Endothelial cell of umbilical vein (primary cell): ENCODE measurements at regions not wholly inside any gene's neighbourhood (a gene's known extent, or its start where the extent isn't known, plus 50 kb on each side); places are given as distances from the start of the nearest gene placed in this dataset.

ENCODE experiments used
- BruUV-seq: library from RNA; stranded (reverse); fragments of 400-500 nt; replicated peaks from 2 replicates; lab custom pipeline; 2021; lab: Mats Ljungman, UMichigan
- CTCF ChIA-PET: fragments of 300-600, 350-600 bp; sonication (Branson Sonifier 250); formaldehyde crosslinking; loops from one replicate; lab custom pipeline; 2021; ENCODE audit warnings: antibody characterized with exemption, inconsistent platforms; lab: Charles Lee
- POLR2A ChIA-PET: fragments of 300-600, 350-600 bp; sonication (Branson Sonifier 250); formaldehyde crosslinking; loops from one replicate; lab custom pipeline; 2021; ENCODE audit warnings: antibody characterized with exemption, inconsistent platforms; lab: Charles Lee
- DNase-seq: peaks from one replicate; pipeline ENCODE4 v3.0.0-alpha.2; 2011; ENCODE audit warnings: low read depth, low spot score
- FAIRE-seq: peaks from 2 replicates; lab custom pipeline; 2011; peaks lifted over from hg19 to GRCh38; lab: Jason Lieb, UNC
- H2AFZ ChIP-seq: 2 replicates; pipeline ENCODE4 v1.6.0; 2012; ENCODE audit warnings: low read depth, low read length, control low read depth, inconsistent platforms
- H3K27ac ChIP-seq: 2 replicates; pipeline ENCODE4 v1.5.1; 2011; ENCODE audit warnings: low read depth, mild to moderate bottlenecking, control low read depth, low read length, moderate library complexity; ENCODE audit not compliant: insufficient read depth
- H3K27me3 ChIP-seq, 2 experiments: 2 replicates each; pipeline versions ENCODE4 v1.6.0 to v1.6.1; 2011; ENCODE audit warnings: low read length in 2 of 2, mixed read lengths in 1 of 2; ENCODE audit not compliant: control insufficient read depth in 2 of 2, insufficient read depth in 2 of 2
- H3K36me3 ChIP-seq, 2 experiments: 2 replicates in 1 of 2; 3 replicates in 1 of 2; pipeline ENCODE4 v1.5.1; 2011; ENCODE audit warnings: low read length in 2 of 2, mild to moderate bottlenecking in 1 of 2, moderate library complexity in 1 of 2; ENCODE audit not compliant: control insufficient read depth in 2 of 2, insufficient read depth in 2 of 2; ENCODE audit errors: extremely low read depth in 1 of 2
- H3K4me1 ChIP-seq: 3 replicates; pipeline ENCODE4 v1.5.1; 2011; ENCODE audit warnings: mild to moderate bottlenecking, low read length; ENCODE audit not compliant: control insufficient read depth, insufficient read depth; ENCODE audit errors: extremely low read depth
- H3K4me2 ChIP-seq: 2 replicates; pipeline ENCODE4 v1.6.1; 2011; ENCODE audit warnings: low read length, control low read depth, mixed read lengths; ENCODE audit not compliant: insufficient read depth
- H3K4me3 ChIP-seq, 3 experiments: fragments of 200-600 bp in 1 of 3; sonication (generic), shearing (Covaris generic) in 1 of 3; replicated peaks in 1 of 3; 2 replicates each; pipeline ENCODE4 v1.5.1; 2011 to 2016; ENCODE audit warnings: control low read depth in 3 of 3, low read length in 3 of 3, mild to moderate bottlenecking in 2 of 3, inconsistent platforms in 1 of 3, low read depth in 1 of 3, moderate library complexity in 1 of 3; ENCODE audit not compliant: insufficient read depth in 1 of 3
- H3K79me2 ChIP-seq: 2 replicates; pipeline ENCODE4 v1.6.0; 2012; ENCODE audit warnings: low read length, inconsistent platforms; ENCODE audit not compliant: control insufficient read depth, insufficient read depth
- H3K9ac ChIP-seq: replicated peaks from 2 replicates; pipeline ENCODE3; 2011; ENCODE audit warnings: low read length, control low read depth; ENCODE audit not compliant: insufficient read depth; ENCODE audit errors: extremely low read depth
- H3K9me1 ChIP-seq: replicated peaks from 3 replicates; pipeline ENCODE4 v1.6.0; 2011; ENCODE audit warnings: mild to moderate bottlenecking, low read length; ENCODE audit not compliant: control insufficient read depth, insufficient read depth; ENCODE audit errors: extremely low read depth
- H3K9me3 ChIP-seq: replicated peaks from 2 replicates; pipeline ENCODE4 v1.5.1; 2012; ENCODE audit warnings: low read length, inconsistent platforms; ENCODE audit not compliant: control insufficient read depth, insufficient read depth
- H4K20me1 ChIP-seq: replicated peaks from 2 replicates; pipeline ENCODE3; 2011; ENCODE audit warnings: mild to moderate bottlenecking, low read length; ENCODE audit not compliant: control insufficient read depth, insufficient read depth; ENCODE audit errors: extremely low read depth
- EZH2 ChIP-seq: IDR thresholded peaks from 2 replicates; pipeline ENCODE4 v1.6.1; 2012; ENCODE audit warnings: borderline replicate concordance, low read depth, mild to moderate bottlenecking, moderate library complexity, low read length, inconsistent platforms; ENCODE audit not compliant: severe bottlenecking
- FOS ChIP-seq: IDR thresholded peaks from 2 replicates; pipeline ENCODE4 v1.6.1; 2011; ENCODE audit warnings: mild to moderate bottlenecking, low read length, moderate library complexity, borderline replicate concordance; ENCODE audit not compliant: insufficient read depth
- GATA2 ChIP-seq: IDR thresholded peaks from 2 replicates; pipeline ENCODE4 v1.7.0; 2011; ENCODE audit warnings: low read depth, mild to moderate bottlenecking, moderate library complexity, mixed read lengths, low read length; ENCODE audit not compliant: insufficient read length, insufficient read depth
- JUN ChIP-seq: IDR thresholded peaks from 2 replicates; pipeline ENCODE4 v1.6.1; 2011; ENCODE audit warnings: borderline replicate concordance, low read depth; ENCODE audit not compliant: insufficient read length, insufficient read depth
- MYC ChIP-seq: IDR thresholded peaks from one replicate; pipeline ENCODE4 v1.6.1; 2011; ENCODE audit warnings: mild to moderate bottlenecking, low read depth, low read length
- POLR2A ChIP-seq: IDR thresholded peaks from 2 replicates; pipeline ENCODE4 v1.6.1; 2012; ENCODE audit warnings: low read depth, mild to moderate bottlenecking, control low read depth, low read length
- POLR2AphosphoS5 ChIP-seq: IDR thresholded peaks from 2 replicates; pipeline ENCODE4 v1.6.1; 2012; ENCODE audit warnings: low read depth, mild to moderate bottlenecking, control low read depth, low read length, moderate library complexity; ENCODE audit not compliant: insufficient read depth
- dilution Hi-C: fragments of 300-500 bp; cut with MboI; formaldehyde crosslinking; loops from one replicate; pipeline ENCODE4 v1.15.0; 2019; ENCODE audit warnings: low sequenced_read_pairs; ENCODE audit not compliant: extremely low pct_ligation_motif_present
- intact Hi-C: fragments of 100-400 bp; cut with micrococcal nuclease; formaldehyde crosslinking; loops from one replicate; pipeline ENCODE4 v1.10.0; 2022
- TF ChIP-seq, protein P1 (sequence below), 2 donors: IDR thresholded peaks; 1 replicate in 1 of 2; 2 replicates in 1 of 2; pipeline ENCODE4 v1.5.1; 2011; ENCODE audit warnings: low read length in 2 of 2, mild to moderate bottlenecking in 2 of 2, moderate library complexity in 2 of 2, control low read depth in 1 of 2, inconsistent platforms in 1 of 2, low read depth in 1 of 2; ENCODE audit not compliant: insufficient read depth in 1 of 2; ENCODE audit errors: extremely low read depth in 1 of 2
- TF ChIP-seq, protein P2 (sequence below): IDR thresholded peaks from 2 replicates; pipeline ENCODE4 v1.6.1; 2011; ENCODE audit not compliant: insufficient read depth, insufficient read length

DNA sequence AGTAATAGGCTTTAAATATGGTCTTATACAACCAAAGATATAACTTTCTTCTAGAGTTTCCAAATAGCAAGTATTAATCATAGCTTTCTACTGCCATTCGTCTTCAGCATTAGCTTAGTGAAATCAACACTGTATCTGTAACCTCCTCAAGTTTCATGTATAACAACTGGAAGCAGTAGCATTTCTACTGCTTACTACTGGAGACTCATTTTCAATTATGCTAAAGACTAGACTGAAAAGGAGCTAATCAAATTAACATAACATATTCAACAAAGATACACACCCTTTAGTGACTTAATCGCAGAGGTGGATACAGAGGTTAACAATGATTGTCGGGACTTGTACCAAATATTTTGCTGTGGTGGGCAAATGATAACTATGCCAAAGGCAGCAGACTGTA, 344.2 kb upstream of the TEX13C start:
- no peak overlapping the region for H3K9ac ChIP-seq
- POLR2A ChIA-PET = no interaction called here
- intact Hi-C loops (no loop called here), dilution Hi-C loops (no loop called here)
- CTCF ChIA-PET = no interaction called here
- no peak overlapping the region for H2AFZ ChIP-seq
- FAIRE-seq (no peak), DNase-seq (no peak)
- no peaks in the 10 kb centered on the region for H3K9me1 ChIP-seq
- H3K36me3 ChIP-seq = no peaks in the 10 kb centered on the region
- H3K27ac ChIP-seq = no peak overlapping the region
- no peak overlapping the region for H3K4me2 ChIP-seq
- TF ChIP-seq POLR2AphosphoS5 = no peak
- TF ChIP-seq JUN = no peak
- TF ChIP-seq POLR2A = no peak
- no peak overlapping the region for H3K4me3 ChIP-seq
- no TSS peak for BruUV-seq
- H3K79me2 ChIP-seq = no peaks in the 10 kb centered on the region
- no peaks in the 10 kb centered on the region for H3K4me1 ChIP-seq
- H3K27me3 ChIP-seq = no peaks in the 10 kb centered on the region
- no peaks in the 10 kb centered on the region for H3K9me3 ChIP-seq
- no peaks in the 10 kb centered on the region for H4K20me1 ChIP-seq

DNA sequence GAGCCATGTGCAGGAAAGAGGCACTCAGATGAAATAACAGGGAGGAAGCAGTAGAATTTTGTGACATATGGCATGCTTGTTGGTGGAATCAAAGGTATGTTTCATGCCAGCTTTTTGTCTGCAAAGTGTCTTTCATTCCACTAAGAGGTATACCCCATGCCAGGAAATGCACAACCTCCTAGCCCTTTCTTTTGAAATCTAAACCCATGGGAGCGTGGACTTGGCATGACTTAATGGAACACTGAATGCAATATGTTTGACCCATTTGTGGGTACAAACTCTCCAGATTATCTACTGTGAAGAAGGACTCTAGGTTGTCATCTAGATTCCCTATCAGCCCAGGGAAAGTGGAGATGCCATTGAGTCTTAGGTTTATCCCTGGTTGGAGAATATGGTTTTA, 338.3 kb upstream of the TEX13C start:
- no peak for FAIRE-seq
- no peaks in the 10 kb centered on the region for H3K9me1 ChIP-seq
- BruUV-seq = no TSS peak
- H3K9ac ChIP-seq = no peak overlapping the region
- no peak overlapping the region for H2AFZ ChIP-seq
- CTCF ChIA-PET = no interaction called here
- no peaks in the 10 kb centered on the region for H3K9me3 ChIP-seq
- no peaks in the 10 kb centered on the region for H4K20me1 ChIP-seq
- intact Hi-C loops (no loop called here), dilution Hi-C loops (no loop called here)
- H3K27me3 ChIP-seq = no peaks in the 10 kb centered on the region
- POLR2A ChIA-PET = no interaction called here
- TF ChIP-seq EZH2 (no peak), JUN (no peak), FOS (no peak), MYC (no peak), GATA2 (no peak), POLR2A (no peak), POLR2AphosphoS5 (no peak)
- TF ChIP-seq, protein P1, sequence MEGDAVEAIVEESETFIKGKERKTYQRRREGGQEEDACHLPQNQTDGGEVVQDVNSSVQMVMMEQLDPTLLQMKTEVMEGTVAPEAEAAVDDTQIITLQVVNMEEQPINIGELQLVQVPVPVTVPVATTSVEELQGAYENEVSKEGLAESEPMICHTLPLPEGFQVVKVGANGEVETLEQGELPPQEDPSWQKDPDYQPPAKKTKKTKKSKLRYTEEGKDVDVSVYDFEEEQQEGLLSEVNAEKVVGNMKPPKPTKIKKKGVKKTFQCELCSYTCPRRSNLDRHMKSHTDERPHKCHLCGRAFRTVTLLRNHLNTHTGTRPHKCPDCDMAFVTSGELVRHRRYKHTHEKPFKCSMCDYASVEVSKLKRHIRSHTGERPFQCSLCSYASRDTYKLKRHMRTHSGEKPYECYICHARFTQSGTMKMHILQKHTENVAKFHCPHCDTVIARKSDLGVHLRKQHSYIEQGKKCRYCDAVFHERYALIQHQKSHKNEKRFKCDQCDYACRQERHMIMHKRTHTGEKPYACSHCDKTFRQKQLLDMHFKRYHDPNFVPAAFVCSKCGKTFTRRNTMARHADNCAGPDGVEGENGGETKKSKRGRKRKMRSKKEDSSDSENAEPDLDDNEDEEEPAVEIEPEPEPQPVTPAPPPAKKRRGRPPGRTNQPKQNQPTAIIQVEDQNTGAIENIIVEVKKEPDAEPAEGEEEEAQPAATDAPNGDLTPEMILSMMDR (IDR thresholded peaks at IDR 0.05; ENCODE audit: extremely low read depth in 1 of 2, insufficient read depth in 1 of 2, low read depth in 1 of 2, low read length in 2 of 2) = no peak
- TF ChIP-seq, protein P2, sequence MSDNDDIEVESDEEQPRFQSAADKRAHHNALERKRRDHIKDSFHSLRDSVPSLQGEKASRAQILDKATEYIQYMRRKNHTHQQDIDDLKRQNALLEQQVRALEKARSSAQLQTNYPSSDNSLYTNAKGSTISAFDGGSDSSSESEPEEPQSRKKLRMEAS = no peak
- no peaks in the 10 kb centered on the region for H3K79me2 ChIP-seq
- H3K4me1 ChIP-seq = no peaks in the 10 kb centered on the region
- no peak for DNase-seq
- no peak overlapping the region for H3K27ac ChIP-seq
- H3K4me3 ChIP-seq = no peak overlapping the region
- no peaks in the 10 kb centered on the region for H3K36me3 ChIP-seq
- H3K4me2 ChIP-seq = no peak overlapping the region
